HUES48 (cell line): ENCODE measurements at regions not wholly inside any gene's neighbourhood (a gene's known extent, or its start where the extent isn't known, plus 50 kb on each side); places are given as distances from the start of the nearest gene placed in this dataset.
"Not testable (repeated sequence)": the region's sequence is repeated elsewhere in the genome, so short reads cannot be mapped to it uniquely, and the experiment has no call there.

Experiments used
- H3K27ac ChIP-seq: one replicate; pipeline ENCODE4 v1.7.0; 2013; ENCODE audit warnings: low read depth, low read length, inconsistent platforms
- H3K27me3 ChIP-seq: 2 replicates; pipeline ENCODE4 v1.6.1; 2013; ENCODE audit warnings: mild to moderate bottlenecking, low read length; ENCODE audit not compliant: control insufficient read depth, insufficient read depth
- H3K36me3 ChIP-seq: 2 replicates; pipeline ENCODE4 v1.6.1; 2013; ENCODE audit warnings: low read length; ENCODE audit not compliant: control insufficient read depth, insufficient read depth
- H3K4me1 ChIP-seq: 2 replicates; pipeline ENCODE4 v1.6.1; 2013; ENCODE audit warnings: mild to moderate bottlenecking, low read length; ENCODE audit not compliant: control insufficient read depth, insufficient read depth
- H3K4me3 ChIP-seq: 2 replicates; pipeline ENCODE4 v1.5.1; 2013; ENCODE audit warnings: mild to moderate bottlenecking, low read depth, low read length
- H3K9ac ChIP-seq: 2 replicates; pipeline ENCODE4 v1.6.1; 2013; ENCODE audit warnings: mild to moderate bottlenecking, low read depth, low read length, moderate library complexity
- H3K9me3 ChIP-seq: 2 replicates; pipeline ENCODE4 v1.6.1; 2013; ENCODE audit warnings: low read length; ENCODE audit not compliant: control insufficient read depth, insufficient read depth

DNA sequence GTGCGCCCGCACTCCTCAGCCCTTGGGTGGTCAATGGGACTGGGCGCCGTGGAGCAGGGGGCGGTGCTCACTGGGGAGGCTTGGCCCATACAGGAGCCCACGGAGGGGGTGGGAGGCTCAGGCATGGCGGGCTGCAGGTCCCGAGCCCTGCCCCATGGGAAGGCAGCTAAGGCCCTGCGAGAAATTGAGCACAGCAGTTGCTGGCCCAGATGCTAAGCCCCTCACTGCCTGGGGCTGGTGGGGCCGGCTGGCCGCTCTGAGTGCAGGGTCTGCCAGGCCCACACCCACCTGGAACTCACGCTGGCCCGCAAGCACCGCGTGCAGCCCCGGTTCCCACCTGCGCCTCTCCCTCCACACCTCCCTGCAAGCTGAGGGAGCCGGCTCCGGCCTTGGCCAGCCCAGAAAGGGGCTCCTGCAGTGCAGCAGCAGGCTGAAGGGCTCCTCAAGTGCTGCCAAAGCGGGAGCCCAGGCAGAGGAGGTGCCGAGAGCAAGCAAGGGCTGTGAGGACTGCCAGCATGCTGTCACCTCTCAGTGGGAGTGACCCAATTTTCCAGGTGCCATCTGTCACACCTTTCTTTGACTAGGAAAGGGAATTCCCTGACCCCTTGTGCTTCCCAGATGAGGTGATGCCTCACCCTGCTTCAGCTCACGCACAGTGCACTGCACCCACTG, 642.3 kb upstream of the SYNCRIP start:
- not testable (repeated sequence) for H3K36me3 ChIP-seq, H3K27ac ChIP-seq, H3K4me3 ChIP-seq, H3K27me3 ChIP-seq, H3K4me1 ChIP-seq, H3K9ac ChIP-seq
- H3K9me3 ChIP-seq = peaks cover 18% of the 10 kb centered on the region

DNA sequence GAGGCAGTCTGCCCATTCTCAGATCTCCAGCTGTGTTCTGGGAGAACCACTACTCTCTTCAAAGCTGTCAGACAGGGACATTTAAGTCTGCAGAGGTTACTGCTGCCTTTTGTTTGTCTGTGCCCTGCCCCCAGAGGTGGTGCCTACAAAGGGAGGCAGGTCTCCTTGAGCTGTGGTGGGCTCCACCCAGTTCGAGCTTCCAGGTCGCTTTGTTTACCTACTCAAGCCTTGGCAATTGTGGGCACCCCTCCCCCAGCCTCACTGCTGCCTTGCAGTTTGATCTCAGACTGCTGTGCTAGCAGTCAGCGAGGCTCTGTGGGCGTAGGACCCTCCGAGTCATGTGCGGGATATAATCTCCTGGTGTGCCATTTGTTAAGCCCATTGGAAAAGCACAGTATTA, 640.9 kb upstream of the SYNCRIP start:
- peaks cover 18% of the 10 kb centered on the region for H3K9me3 ChIP-seq
- H3K27ac ChIP-seq, H3K4me1 ChIP-seq, H3K27me3 ChIP-seq, H3K4me3 ChIP-seq, H3K36me3 ChIP-seq, H3K9ac ChIP-seq: not testable (repeated sequence)

DNA sequence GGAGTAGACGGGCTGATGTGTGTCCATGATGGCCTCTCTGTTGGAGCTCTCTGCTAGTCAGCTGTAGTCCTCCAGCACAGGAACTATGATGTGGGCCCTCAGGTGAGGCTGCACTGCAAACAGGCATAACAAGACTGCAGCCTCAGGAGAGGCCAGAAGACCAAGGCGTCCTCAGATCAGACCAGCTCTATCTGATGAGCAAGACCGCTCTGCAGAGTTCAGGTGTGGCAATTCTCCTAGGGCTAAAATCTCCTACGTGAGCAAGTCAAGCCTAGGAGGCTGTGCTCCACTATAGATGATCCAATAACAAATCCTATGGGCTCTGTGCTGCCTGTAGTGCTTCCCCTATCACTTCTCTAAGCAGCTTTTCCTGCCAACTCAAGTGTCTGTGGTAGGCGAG, 633.4 kb upstream of the SYNCRIP start:
- Histone ChIP-seq H3K4me3 (no peak overlapping the region), H3K27me3 (no peaks in the 10 kb centered on the region), H3K27ac (no peak overlapping the region), H3K9me3 (no peaks in the 10 kb centered on the region; the same call in 1 of the 2 replicates), H3K9ac (no peak overlapping the region), H3K4me1 (no peaks in the 10 kb centered on the region), H3K36me3 (no peaks in the 10 kb centered on the region)

DNA sequence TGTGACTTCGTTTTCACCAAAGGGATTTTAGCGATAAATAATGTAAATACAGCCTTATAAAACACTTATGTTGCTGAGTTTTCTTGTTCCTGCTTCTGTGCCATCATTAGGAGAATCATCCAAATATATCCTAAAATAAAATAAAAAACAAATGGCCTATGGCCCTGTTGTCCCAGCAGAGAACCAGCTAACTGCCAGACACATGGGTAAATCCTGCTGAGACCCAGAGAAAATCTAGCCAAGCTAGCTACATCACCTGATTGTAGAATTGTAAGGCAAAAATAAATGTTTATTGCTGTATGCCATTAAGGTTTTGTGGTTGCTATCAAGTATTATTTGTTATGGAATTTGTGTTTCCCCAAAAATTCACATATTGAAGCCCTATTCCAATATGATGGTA, 631.2 kb upstream of the SYNCRIP start:
- Histone ChIP-seq H3K4me3 (no peak overlapping the region), H3K4me1 (no peaks in the 10 kb centered on the region)

DNA sequence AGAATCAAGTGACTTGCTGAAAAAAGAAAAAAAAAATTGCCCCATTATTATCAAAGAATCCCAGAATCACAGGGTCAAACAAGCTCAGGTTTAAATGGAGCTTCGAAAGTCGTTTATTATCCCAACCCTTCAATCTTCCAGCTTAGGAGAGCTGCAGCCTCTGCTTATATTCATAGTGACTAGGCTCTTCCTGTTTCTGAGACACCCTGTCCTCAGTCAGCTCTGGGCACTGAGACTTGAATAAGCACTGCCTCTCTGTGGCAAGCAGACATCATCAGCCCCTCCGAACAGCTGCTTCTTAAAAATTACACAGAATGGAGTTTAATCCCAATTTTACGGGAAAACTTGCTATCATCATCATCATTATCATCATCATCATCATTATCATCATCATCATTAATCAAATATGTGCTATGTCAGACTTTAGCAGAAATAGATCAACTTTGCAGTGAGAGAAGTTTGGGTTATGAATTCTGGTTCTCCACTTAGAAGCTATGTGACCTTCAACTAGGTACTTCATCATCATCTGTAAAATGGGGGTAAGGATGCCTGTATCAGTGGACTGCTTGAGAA, 614.0 kb upstream of the SYNCRIP start:
- Histone ChIP-seq H3K4me1 (no peaks in the 10 kb centered on the region), H3K9me3 (no peaks in the 10 kb centered on the region), H3K36me3 (no peaks in the 10 kb centered on the region), H3K4me3 (no peak overlapping the region), H3K27ac (no peak overlapping the region), H3K27me3 (no peaks in the 10 kb centered on the region), H3K9ac (no peak overlapping the region)

More for the DNA sequence above, 631.2 kb upstream of the SYNCRIP start:
- H3K9ac ChIP-seq = no peak overlapping the region
- H3K27ac ChIP-seq = no peak overlapping the region
- no peaks in the 10 kb centered on the region for H3K36me3 ChIP-seq
- no peaks in the 10 kb centered on the region; the same call in 1 of the 2 replicates for H3K9me3 ChIP-seq
- no peaks in the 10 kb centered on the region for H3K27me3 ChIP-seq

DNA sequence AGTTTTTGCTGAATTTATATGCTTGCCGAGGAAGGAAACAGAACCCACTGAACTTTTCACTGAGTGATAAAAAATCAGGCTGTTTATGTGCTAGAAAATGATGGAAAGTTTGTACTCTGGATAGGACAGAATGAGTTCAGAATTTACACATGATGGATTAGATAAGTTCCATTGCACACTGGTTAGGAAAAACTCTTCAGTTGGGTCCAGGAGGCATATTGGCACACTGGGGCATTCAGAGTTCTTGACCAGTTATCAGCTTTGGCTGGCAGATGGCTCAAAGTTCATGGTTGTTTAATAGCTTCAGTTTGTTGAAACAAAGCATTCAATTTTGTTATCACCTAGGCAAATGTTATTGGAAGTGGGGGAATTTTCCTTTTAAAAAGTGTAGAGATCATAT, 613.3 kb upstream of the SYNCRIP start:
- H3K27ac ChIP-seq = no peak overlapping the region
- H3K36me3 ChIP-seq = no peaks in the 10 kb centered on the region
- H3K4me3 ChIP-seq = no peak overlapping the region
- H3K27me3 ChIP-seq = no peaks in the 10 kb centered on the region
- H3K9ac ChIP-seq = no peak overlapping the region
- no peaks in the 10 kb centered on the region for H3K4me1 ChIP-seq
- H3K9me3 ChIP-seq = no peaks in the 10 kb centered on the region

DNA sequence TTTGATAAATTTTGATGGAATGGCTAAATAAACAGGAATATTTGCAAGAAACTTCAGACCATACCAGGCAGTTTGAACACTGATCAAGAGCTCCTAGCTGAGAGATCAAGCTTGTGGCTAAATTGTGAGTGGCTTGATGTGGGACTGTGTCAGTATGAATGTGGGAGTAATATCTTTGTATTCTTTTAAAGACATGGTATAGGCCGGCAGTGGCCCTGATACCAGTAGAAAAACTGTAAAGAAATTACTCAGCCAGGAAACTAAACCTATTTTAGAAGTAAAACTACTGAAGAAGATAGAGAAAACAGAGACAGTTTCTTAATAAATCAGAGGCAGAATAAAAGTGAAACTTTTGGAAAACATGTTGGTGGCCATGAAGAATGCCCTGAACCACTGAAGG, 608.4 kb upstream of the SYNCRIP start:
- Histone ChIP-seq H3K27ac (no peak overlapping the region), H3K9me3 (peaks cover 3% of the 10 kb centered on the region; the same call in 1 of the 2 replicates), H3K36me3 (no peaks in the 10 kb centered on the region), H3K9ac (no peak overlapping the region), H3K27me3 (no peaks in the 10 kb centered on the region), H3K4me3 (no peak overlapping the region), H3K4me1 (no peaks in the 10 kb centered on the region)

DNA sequence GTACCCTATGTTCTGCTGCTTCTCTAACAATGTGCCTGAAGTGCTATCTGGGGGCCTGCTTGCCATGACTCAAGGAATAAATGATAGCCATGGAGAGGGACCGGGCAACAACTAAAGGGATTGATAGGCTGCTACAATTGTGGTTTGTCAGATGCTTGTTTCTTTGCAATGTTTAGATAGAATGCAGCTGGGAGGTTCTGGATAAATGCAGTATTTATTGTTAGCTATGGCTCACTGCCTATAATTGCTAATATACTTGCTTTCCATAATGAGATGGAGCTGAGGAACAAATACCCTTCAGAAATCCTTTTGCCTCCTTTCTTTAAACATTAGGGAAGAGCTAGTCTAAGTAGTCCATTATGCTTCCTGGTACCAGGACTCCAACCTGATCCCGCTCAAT, 575.2 kb upstream of the SYNCRIP start:
- no peak overlapping the region for H3K27ac ChIP-seq
- no peak overlapping the region for H3K4me3 ChIP-seq

DNA sequence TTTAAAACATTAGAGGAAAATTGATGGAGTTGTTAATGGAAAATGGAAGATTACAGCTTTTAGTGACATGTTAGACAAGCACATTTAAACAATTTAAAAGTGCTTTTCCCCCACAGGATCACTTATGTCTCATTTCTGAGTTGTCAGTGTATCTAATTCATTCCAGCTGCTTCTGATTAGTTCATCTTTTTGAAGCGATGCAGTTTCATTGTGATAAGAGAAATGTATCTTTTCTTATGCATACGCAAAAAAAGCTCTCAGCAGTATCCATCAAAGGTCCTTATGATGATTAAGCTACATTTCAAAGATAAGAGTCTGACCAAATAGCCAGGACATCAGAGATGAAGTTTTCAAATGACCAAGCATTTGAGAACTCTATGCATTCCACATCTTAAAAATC, 572.6 kb upstream of the SYNCRIP start:
- Histone ChIP-seq H3K36me3 (no peaks in the 10 kb centered on the region), H3K9me3 (no peaks in the 10 kb centered on the region)

More for the DNA sequence above, 575.2 kb upstream of the SYNCRIP start:
- Histone ChIP-seq H3K36me3 (no peaks in the 10 kb centered on the region), H3K27me3 (no peaks in the 10 kb centered on the region), H3K9me3 (no peaks in the 10 kb centered on the region), H3K9ac (no peak overlapping the region), H3K4me1 (no peaks in the 10 kb centered on the region)

DNA sequence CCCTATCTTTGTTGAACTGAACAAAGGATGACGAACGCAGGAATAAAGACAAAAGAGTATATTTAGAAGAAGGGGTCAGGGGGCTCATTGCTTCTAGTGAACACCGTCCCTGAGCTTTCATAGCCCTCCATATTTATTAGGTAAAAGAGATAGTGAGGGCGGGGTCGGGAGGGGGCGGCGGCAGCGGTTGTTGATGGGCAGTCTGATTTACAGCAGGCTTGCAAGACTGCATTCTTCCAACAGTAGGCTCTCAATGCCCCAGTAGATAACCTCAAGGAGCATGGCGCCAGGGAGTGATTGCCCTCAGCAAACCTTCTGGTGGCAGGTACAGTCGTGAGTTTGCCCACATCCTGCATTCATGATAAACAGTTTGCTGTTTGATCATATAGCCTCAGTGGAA, 563.3 kb upstream of the SYNCRIP start:
- H3K9me3 ChIP-seq = peaks cover 5% of the 10 kb centered on the region; the same call in 1 of the 2 replicates
- H3K27me3 ChIP-seq = no peaks in the 10 kb centered on the region
- no peak overlapping the region for H3K27ac ChIP-seq
- peaks cover 11% of the 10 kb centered on the region; the same call in 1 of the 2 replicates for H3K4me1 ChIP-seq
- no peak overlapping the region for H3K9ac ChIP-seq
- no peaks in the 10 kb centered on the region for H3K36me3 ChIP-seq
- no peak overlapping the region for H3K4me3 ChIP-seq

More for the DNA sequence above, 572.6 kb upstream of the SYNCRIP start:
- Histone ChIP-seq H3K9ac (no peak overlapping the region), H3K4me3 (no peak overlapping the region), H3K27me3 (no peaks in the 10 kb centered on the region), H3K4me1 (no peaks in the 10 kb centered on the region), H3K27ac (no peak overlapping the region)

DNA sequence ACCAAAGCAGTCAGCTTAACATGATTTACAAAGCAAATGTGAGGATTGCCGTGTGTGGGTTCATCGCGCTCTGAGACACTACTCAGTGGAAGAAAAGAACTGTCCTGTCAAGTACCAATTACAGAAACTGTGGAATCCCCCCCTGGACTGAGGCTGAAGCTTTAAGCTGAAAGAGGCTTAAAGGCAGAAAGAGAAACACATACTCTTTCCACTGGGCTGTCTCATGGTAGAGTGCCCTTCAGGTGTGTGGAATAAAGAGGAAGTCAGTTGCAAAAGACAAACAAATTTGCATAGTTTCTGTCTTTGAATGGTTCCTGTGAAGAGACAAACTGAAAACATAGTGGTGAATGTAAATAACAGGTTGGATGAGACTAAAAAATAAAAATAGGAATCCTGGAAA, 560.4 kb upstream of the SYNCRIP start:
- peaks cover 11% of the 10 kb centered on the region; the same call in 1 of the 2 replicates for H3K4me1 ChIP-seq
- no peaks in the 10 kb centered on the region for H3K27me3 ChIP-seq
- H3K36me3 ChIP-seq = no peaks in the 10 kb centered on the region
- H3K4me3 ChIP-seq = no peak overlapping the region
- H3K27ac ChIP-seq = no peak overlapping the region
- no peak overlapping the region for H3K9ac ChIP-seq
- H3K9me3 ChIP-seq = peaks cover 8% of the 10 kb centered on the region
